HL-60 (cell line): ENCODE measurements at regions not wholly inside any gene's neighbourhood (a gene's known extent, or its start where the extent isn't known, plus 50 kb on each side); places are given as distances from the start of the nearest gene placed in this dataset.

Experiments
- DNase-seq, 2 experiments: peaks; one replicate each; pipeline ENCODE4 v3.0.0-alpha.2; 2010 to 2020; ENCODE audit warnings: low read depth in 1 of 2, low spot score in 1 of 2
- H3K27ac ChIP-seq: fragments of 250-450 bp; sonication (Bioruptor Pico); replicated peaks from 2 replicates; pipeline ENCODE4 v1.5.1; 2020; ENCODE audit warnings: mild to moderate bottlenecking, moderate library complexity
- H3K27me3 ChIP-seq: fragments of 250-450 bp; sonication (Bioruptor Pico); 2 replicates; pipeline ENCODE4 v1.5.1; 2021; ENCODE audit warnings: mild to moderate bottlenecking, moderate library complexity; ENCODE audit not compliant: insufficient read depth, poor library complexity, severe bottlenecking
- H3K4me3 ChIP-seq: replicated peaks from 2 replicates; pipeline ENCODE4 v1.5.1; 2011; ENCODE audit warnings: mild to moderate bottlenecking, control low read depth, low read length; ENCODE audit not compliant: insufficient read depth
- GABPA ChIP-seq: IDR thresholded peaks from 2 replicates; pipeline ENCODE4 v1.6.1; 2012; ENCODE audit warnings: low read depth
- POLR2AphosphoS5 ChIP-seq: IDR thresholded peaks from 2 replicates; pipeline ENCODE4 v1.6.1; 2012; ENCODE audit warnings: low read depth
- SPI1 ChIP-seq: IDR thresholded peaks from 2 replicates; pipeline ENCODE4 v1.6.1; 2012; ENCODE audit warnings: low read depth, mild to moderate bottlenecking, borderline replicate concordance
- TF ChIP-seq, protein P1 (sequence below): IDR thresholded peaks from 2 replicates; pipeline ENCODE4 v1.6.1; 2012; ENCODE audit warnings: low read depth; ENCODE audit not compliant: insufficient replicate concordance
- TF ChIP-seq, protein P2 (sequence below): IDR thresholded peaks from one replicate; pipeline ENCODE4 v1.5.1; 2011; ENCODE audit warnings: low read length, control low read depth, inconsistent platforms; ENCODE audit not compliant: insufficient read depth

DNA sequence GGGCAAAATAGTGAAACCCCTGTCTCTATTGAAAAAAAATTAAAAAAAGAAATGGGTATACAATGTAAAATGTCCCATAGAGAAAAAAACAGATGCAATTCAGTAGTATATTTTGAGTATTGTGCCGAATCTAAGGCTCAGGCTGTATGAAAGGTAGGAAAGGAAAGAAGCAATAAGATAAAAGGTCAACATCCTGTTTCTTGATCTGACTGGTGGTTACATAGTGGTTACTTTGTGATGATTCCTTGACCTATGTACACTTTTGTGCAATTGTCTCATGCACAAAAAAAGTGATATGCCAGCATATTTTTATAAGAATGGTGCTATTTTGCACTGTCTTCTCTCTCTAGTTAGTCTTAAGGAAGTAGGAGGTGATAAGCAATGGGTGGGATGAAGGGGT lies 1333.7 kb upstream of the TMEFF2 start:
- H3K27ac ChIP-seq: no peak overlapping the region
- H3K27me3 ChIP-seq: no peaks in the 10 kb centered on the region
- no peak overlapping the region for H3K4me3 ChIP-seq
- no peak for TF ChIP-seq SPI1
- no peak for TF ChIP-seq GABPA
- TF ChIP-seq, protein P1, sequence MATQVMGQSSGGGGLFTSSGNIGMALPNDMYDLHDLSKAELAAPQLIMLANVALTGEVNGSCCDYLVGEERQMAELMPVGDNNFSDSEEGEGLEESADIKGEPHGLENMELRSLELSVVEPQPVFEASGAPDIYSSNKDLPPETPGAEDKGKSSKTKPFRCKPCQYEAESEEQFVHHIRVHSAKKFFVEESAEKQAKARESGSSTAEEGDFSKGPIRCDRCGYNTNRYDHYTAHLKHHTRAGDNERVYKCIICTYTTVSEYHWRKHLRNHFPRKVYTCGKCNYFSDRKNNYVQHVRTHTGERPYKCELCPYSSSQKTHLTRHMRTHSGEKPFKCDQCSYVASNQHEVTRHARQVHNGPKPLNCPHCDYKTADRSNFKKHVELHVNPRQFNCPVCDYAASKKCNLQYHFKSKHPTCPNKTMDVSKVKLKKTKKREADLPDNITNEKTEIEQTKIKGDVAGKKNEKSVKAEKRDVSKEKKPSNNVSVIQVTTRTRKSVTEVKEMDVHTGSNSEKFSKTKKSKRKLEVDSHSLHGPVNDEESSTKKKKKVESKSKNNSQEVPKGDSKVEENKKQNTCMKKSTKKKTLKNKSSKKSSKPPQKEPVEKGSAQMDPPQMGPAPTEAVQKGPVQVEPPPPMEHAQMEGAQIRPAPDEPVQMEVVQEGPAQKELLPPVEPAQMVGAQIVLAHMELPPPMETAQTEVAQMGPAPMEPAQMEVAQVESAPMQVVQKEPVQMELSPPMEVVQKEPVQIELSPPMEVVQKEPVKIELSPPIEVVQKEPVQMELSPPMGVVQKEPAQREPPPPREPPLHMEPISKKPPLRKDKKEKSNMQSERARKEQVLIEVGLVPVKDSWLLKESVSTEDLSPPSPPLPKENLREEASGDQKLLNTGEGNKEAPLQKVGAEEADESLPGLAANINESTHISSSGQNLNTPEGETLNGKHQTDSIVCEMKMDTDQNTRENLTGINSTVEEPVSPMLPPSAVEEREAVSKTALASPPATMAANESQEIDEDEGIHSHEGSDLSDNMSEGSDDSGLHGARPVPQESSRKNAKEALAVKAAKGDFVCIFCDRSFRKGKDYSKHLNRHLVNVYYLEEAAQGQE: no peak
- TF ChIP-seq POLR2AphosphoS5: no peak
- TF ChIP-seq, protein P2, sequence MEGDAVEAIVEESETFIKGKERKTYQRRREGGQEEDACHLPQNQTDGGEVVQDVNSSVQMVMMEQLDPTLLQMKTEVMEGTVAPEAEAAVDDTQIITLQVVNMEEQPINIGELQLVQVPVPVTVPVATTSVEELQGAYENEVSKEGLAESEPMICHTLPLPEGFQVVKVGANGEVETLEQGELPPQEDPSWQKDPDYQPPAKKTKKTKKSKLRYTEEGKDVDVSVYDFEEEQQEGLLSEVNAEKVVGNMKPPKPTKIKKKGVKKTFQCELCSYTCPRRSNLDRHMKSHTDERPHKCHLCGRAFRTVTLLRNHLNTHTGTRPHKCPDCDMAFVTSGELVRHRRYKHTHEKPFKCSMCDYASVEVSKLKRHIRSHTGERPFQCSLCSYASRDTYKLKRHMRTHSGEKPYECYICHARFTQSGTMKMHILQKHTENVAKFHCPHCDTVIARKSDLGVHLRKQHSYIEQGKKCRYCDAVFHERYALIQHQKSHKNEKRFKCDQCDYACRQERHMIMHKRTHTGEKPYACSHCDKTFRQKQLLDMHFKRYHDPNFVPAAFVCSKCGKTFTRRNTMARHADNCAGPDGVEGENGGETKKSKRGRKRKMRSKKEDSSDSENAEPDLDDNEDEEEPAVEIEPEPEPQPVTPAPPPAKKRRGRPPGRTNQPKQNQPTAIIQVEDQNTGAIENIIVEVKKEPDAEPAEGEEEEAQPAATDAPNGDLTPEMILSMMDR: no peak
- DNase-seq: no peak

DNA sequence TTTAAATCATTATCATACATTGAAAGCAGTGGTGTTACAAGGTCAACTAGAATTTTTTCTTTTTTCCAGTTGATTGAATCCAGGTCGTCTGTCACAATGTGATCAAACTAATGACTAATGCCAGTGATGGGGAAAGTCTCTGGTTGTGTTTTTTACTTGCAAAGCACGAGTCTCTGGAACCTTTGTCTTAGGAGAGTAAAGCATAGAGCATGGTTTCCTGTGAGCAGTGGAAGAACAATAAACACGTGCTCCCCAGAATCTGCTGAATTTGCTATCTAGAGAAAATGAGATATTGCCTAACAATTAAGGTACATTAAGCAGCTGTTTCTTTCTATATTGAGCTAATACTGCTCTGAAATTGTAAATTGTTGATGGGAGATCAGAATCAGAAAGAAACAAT lies 1332.4 kb upstream of the TMEFF2 start:
- Histone ChIP-seq H3K4me3 (no peak overlapping the region), H3K27ac (no peak overlapping the region), H3K27me3 (no peaks in the 10 kb centered on the region)
- DNase-seq: no peak
- TF ChIP-seq POLR2AphosphoS5: no peak

DNA sequence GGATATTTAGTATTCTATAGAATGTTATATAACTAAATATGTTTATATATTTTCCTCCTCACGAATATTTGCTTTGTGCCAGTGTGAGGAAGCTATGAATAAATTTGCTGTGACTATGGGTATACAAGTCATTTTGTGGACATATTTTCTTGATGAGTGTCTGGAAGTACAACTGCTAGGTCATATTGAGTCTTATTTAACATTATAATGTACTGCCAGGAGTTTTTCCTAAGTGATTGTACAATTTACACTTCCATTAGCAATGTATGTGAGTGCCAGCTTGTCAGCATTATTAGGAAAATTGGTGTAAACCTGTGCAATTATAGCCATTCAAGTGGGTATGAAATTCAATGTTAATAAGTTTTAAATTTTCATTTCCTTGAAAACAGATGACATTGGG lies 1328.9 kb upstream of the TMEFF2 start:
- Histone ChIP-seq H3K27me3 (no peaks in the 10 kb centered on the region), H3K27ac (no peak overlapping the region), H3K4me3 (no peak overlapping the region)
- no peak for DNase-seq
- TF ChIP-seq, protein P2: no peak
- TF ChIP-seq, protein P1: no peak
- no peak for TF ChIP-seq SPI1
- TF ChIP-seq POLR2AphosphoS5: no peak
- TF ChIP-seq GABPA: no peak

DNA sequence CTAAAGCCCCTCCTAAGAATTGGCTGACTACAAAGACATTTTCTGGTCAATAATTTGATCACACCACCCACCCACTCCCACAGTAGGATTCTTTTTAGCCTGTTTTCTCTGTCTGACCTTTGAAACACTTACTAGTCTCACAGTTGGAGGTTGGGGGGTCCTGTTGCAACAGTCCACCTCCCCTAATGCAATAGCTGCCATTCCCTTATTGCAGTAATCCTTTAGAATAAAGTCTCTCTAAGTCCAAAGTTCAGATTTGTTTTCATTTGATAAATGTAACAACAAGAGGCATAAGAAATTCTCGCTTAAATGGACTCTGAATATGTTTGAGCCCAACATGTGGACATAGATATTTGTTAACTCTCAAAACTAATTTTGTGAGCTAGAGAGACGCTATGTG lies 1326.8 kb upstream of the TMEFF2 start:
- Histone ChIP-seq H3K27ac (no peak overlapping the region), H3K27me3 (no peaks in the 10 kb centered on the region), H3K4me3 (no peak overlapping the region)
- TF ChIP-seq, protein P2: no peak
- TF ChIP-seq GABPA (no peak), POLR2AphosphoS5 (no peak), SPI1 (no peak)
- TF ChIP-seq, protein P1: no peak
- DNase-seq: no peak
